PC-9 (cell line): ENCODE measurements at regions not wholly inside any gene's neighbourhood (a gene's known extent, or its start where the extent isn't known, plus 50 kb on each side); places are given as distances from the start of the nearest gene placed in this dataset.

Experiments
- BruUV-seq: library from RNA; stranded (reverse); fragments of 400-500 nt; replicated peaks from 2 replicates; lab custom pipeline; 2021; lab: Mats Ljungman, UMichigan
- CTCF ChIA-PET: fragments of 300-600 bp; sonication (Branson Sonifier 250); formaldehyde crosslinking; loops from one replicate; lab custom pipeline; 2022; ENCODE audit warnings: antibody characterized with exemption; lab: Charles Lee
- POLR2A ChIA-PET: fragments of 300-600 bp; sonication (Branson Sonifier 250); formaldehyde crosslinking; loops from one replicate; lab custom pipeline; 2022; ENCODE audit warnings: antibody characterized with exemption; ENCODE audit not compliant: unreplicated experiment; lab: Charles Lee
- DNase-seq, 2 experiments: peaks; one replicate each; pipeline versions ENCODE4 v3.0.0 to v3.0.0-alpha.2; 2015 to 2022; ENCODE audit warnings: mixed read lengths in 1 of 2
- H2AFZ ChIP-seq: fragments of 200-600 bp; sonication (generic); 2 replicates; pipeline ENCODE4 v1.8.1; 2017; ENCODE audit warnings: antibody characterized with exemption
- H3F3A ChIP-seq: fragments of 200-600 bp; sonication (generic); 2 replicates; pipeline ENCODE4 v1.8.1; 2017; ENCODE audit warnings: antibody characterized with exemption, mild to moderate bottlenecking, low read depth; ENCODE audit not compliant: insufficient read depth
- H3K27ac ChIP-seq: fragments of 200-600 bp; sonication (generic); 2 replicates; pipeline ENCODE4 v1.6.1; 2016; ENCODE audit warnings: mixed run types
- H3K27me3 ChIP-seq: fragments of 200-600 bp; sonication (generic); 2 replicates; pipeline ENCODE4 v1.6.1; 2016; ENCODE audit warnings: low read depth, mixed run types; ENCODE audit not compliant: insufficient read depth
- H3K36me3 ChIP-seq: fragments of 200-600 bp; sonication (generic); 2 replicates; pipeline ENCODE4 v1.6.1; 2016; ENCODE audit warnings: low read depth, mixed run types
- H3K4me1 ChIP-seq: fragments of 200-600 bp; sonication (generic); replicated peaks from 2 replicates; pipeline ENCODE4 v1.6.1; 2016; ENCODE audit warnings: mixed run types; ENCODE audit not compliant: insufficient read depth
- H3K4me2 ChIP-seq: fragments of 200-600 bp; sonication (generic); 2 replicates; pipeline ENCODE4 v1.6.1; 2017; ENCODE audit warnings: mixed run types
- H3K4me3 ChIP-seq: fragments of 200-600 bp; sonication (generic); 2 replicates; pipeline ENCODE4 v1.6.1; 2016; ENCODE audit warnings: mixed run types
- H3K79me2 ChIP-seq: fragments of 200-600 bp; sonication (generic); 2 replicates; pipeline ENCODE4 v1.6.1; 2017; ENCODE audit warnings: low read depth, mixed run types
- H3K9me2 ChIP-seq: fragments of 200-600 bp; sonication (generic); 2 replicates; pipeline ENCODE4 v1.8.1; 2017; ENCODE audit warnings: mild to moderate bottlenecking; ENCODE audit not compliant: insufficient read depth
- H3K9me3 ChIP-seq: fragments of 200-600 bp; sonication (generic); 2 replicates; pipeline ENCODE4 v1.8.1; 2016; ENCODE audit warnings: low read depth; ENCODE audit not compliant: insufficient read depth
- H4K20me1 ChIP-seq: fragments of 200-600 bp; sonication (generic); 2 replicates; pipeline ENCODE4 v1.8.1; 2017; ENCODE audit not compliant: insufficient read depth
- CTCF ChIP-seq: fragments of 200-600 bp; sonication (generic); conservative IDR thresholded peaks from 2 replicates; pipeline ENCODE4 v1.6.1; 2017; ENCODE audit warnings: mixed run types, antibody characterized with exemption, mild to moderate bottlenecking, moderate library complexity
- EZH2 ChIP-seq: fragments of 200-600 bp; sonication (generic); IDR thresholded peaks from 2 replicates; pipeline ENCODE4 v1.8.0; 2017; ENCODE audit warnings: antibody characterized with exemption, low read depth
- intact Hi-C: fragments of 100-400 bp; cut with micrococcal nuclease; formaldehyde crosslinking; loops from one replicate; pipeline ENCODE4 v1.10.0; 2022; ENCODE audit not compliant: unreplicated experiment

- CTCF ChIA-PET = no interaction called here
- H3K36me3 ChIP-seq = no peaks in the 10 kb centered on the region
Measured at GRCh38 chr5:135239453-135240282, 159.4 kb downstream of the MACROH2A1 start.

GRCh38 chr5:135238622-135239452 lies 160.2 kb downstream of the MACROH2A1 start:
- no peak for TF ChIP-seq CTCF
- no peak for TF ChIP-seq EZH2
- Histone ChIP-seq H3K4me2 (no peak overlapping the region), H3K4me1 (no peaks in the 10 kb centered on the region), H2AFZ (no peak overlapping the region), H3K27me3 (no peaks in the 10 kb centered on the region), H3K9me2 (0 out of 2 replicates have a peak, but pooled peaks cover 3% of the 10 kb centered on the region), H4K20me1 (no peaks in the 10 kb centered on the region), H3K4me3 (no peak overlapping the region), H3K27ac (no peak overlapping the region), H3K9me3 (no peaks in the 10 kb centered on the region), H3K79me2 (no peaks in the 10 kb centered on the region), H3K36me3 (no peaks in the 10 kb centered on the region), H3F3A (no peaks in the 10 kb centered on the region)
- intact Hi-C loops = no loop called here
- ChIA-PET CTCF (no interaction called here), POLR2A (no interaction called here)
- BruUV-seq = no TSS peak
- no peak for DNase-seq

More at GRCh38 chr5:135239453-135240282, 159.4 kb downstream of the MACROH2A1 start:
- H3K27ac ChIP-seq = no peak overlapping the region
- no peak overlapping the region for H2AFZ ChIP-seq
- H3K27me3 ChIP-seq = no peaks in the 10 kb centered on the region
- intact Hi-C loops = no loop called here
- POLR2A ChIA-PET = no interaction called here
- H3K4me2 ChIP-seq = no peak overlapping the region
- no TSS peak for BruUV-seq
- TF ChIP-seq CTCF (no peak), EZH2 (no peak)
- no peaks in the 10 kb centered on the region for H4K20me1 ChIP-seq
- H3K4me1 ChIP-seq = peaks cover 1% of the 10 kb centered on the region; the same call in 1 of the 2 replicates
- no peaks in the 10 kb centered on the region for H3K9me3 ChIP-seq
- DNase-seq = no peak
- H3K9me2 ChIP-seq = 0 out of 2 replicates have a peak, but pooled peaks cover 3% of the 10 kb centered on the region
- no peaks in the 10 kb centered on the region for H3F3A ChIP-seq
- no peak overlapping the region for H3K4me3 ChIP-seq
- H3K79me2 ChIP-seq = no peaks in the 10 kb centered on the region

- CTCF ChIA-PET = no interaction called here
- no peak overlapping the region for H3K4me3 ChIP-seq
- intact Hi-C loops = no loop called here
- H3K27me3 ChIP-seq = no peaks in the 10 kb centered on the region
- H3K27ac ChIP-seq = no peak overlapping the region
- H3K9me2 ChIP-seq = 0 out of 2 replicates have a peak, but pooled peaks cover 2% of the 10 kb centered on the region
- H3K36me3 ChIP-seq = no peaks in the 10 kb centered on the region
- no peak overlapping the region for H3K4me2 ChIP-seq
- H3F3A ChIP-seq = no peaks in the 10 kb centered on the region
- TF ChIP-seq CTCF = no peak
- no peaks in the 10 kb centered on the region for H3K4me1 ChIP-seq
- H2AFZ ChIP-seq = no peak overlapping the region
- H4K20me1 ChIP-seq = no peaks in the 10 kb centered on the region
- no peak for DNase-seq
- no peaks in the 10 kb centered on the region for H3K9me3 ChIP-seq
- POLR2A ChIA-PET = no interaction called here
- BruUV-seq = no TSS peak
- no peaks in the 10 kb centered on the region for H3K79me2 ChIP-seq
Measured at GRCh38 chr5:135237748-135238103, 161.3 kb downstream of the MACROH2A1 start.
